Peyer's patch (tissue), 4 donors: ENCODE measurements at regions not wholly inside any gene's neighbourhood (a gene's known extent, or its start where the extent isn't known, plus 50 kb on each side); places are given as distances from the start of the nearest gene placed in this dataset.

Experiments used
- CTCF ChIP-seq, 6 experiments: fragments of 450-650 bp in 4 of 6; fragments of 200-600 bp in 2 of 6; sonication (generic) in 1 of 6; IDR thresholded peaks; one replicate each; pipeline ENCODE4 v1.5.1; 2017 to 2019; ENCODE audit warnings: antibody characterized with exemption in 6 of 6, mild to moderate bottlenecking in 3 of 6, moderate library complexity in 1 of 6
- POLR2A ChIP-seq, 2 donors: fragments of 450-650 bp; IDR thresholded peaks; one replicate each; pipeline ENCODE4 v1.5.1; 2017; ENCODE audit warnings: antibody characterized with exemption in 2 of 2, mild to moderate bottlenecking in 2 of 2, moderate library complexity in 2 of 2

DNA sequence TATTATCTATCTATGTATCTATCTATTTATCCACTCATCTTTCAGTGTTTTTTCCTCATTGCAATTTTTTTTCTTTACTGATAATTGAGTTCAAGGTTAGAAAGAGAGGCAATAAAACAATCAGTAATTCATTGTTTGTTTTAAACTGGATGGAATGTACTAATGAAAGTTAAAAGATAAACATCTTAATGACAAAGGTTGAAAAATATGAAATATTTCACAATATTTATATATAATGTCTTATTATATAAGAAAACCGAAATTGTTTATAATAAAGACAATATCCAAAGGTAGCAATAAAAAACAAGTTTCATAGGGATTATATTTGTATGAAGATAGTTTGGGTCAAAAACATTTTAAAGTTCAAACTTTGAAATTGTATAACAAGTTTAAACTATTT, 1015.5 kb upstream of the MIR17HG start:
- TF ChIP-seq CTCF (IDR thresholded peaks at IDR 0.05) (no peak), POLR2A (IDR thresholded peaks at IDR 0.05) (no peak)
